ENCODE measurements at regions not wholly inside any gene's neighbourhood (a gene's known extent, or its start where the extent isn't known, plus 50 kb on each side); places are given as distances from the start of the nearest gene placed in this dataset.

DNA sequence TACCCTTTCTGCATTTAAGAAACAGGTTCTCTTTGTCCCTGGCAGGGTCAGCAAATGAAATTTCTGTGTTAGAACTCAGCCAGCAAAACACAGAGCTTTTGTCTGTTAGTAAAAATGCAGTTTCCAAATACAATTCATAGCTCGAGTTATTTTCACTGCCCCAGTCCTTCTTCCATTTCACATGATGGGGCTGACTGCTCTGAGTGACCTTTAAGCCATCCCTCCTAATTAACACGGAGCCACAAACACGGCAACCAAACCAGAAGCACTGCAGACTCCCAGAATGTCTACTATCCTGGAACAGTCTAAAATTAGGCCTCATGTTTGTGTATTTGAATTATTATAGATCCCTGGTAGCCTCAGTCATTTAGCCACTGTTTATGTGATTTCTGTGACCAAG lies 99.1 kb upstream of the RGS4 start:
- DNase-seq: no peak

DNA sequence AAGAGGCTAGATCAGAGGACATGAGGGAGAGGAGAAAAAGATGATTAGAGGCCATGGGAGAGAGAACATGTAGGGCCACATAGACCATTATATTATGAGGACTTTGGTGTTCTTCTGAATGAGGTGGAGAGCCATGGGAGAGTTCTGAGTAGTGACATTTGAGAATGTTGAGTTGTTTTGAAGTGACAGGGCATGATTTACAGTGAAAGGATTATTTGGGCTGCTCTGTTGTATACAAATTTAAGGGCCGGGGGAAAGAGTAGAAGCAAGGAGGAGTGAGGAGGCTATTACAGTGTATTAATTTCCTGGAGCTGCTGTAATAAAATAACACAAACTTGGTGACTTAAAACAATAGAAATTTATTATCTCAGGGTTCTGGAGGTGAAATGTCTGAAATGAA lies 102.5 kb upstream of the RGS4 start:
- DNase-seq: no peak

DNA sequence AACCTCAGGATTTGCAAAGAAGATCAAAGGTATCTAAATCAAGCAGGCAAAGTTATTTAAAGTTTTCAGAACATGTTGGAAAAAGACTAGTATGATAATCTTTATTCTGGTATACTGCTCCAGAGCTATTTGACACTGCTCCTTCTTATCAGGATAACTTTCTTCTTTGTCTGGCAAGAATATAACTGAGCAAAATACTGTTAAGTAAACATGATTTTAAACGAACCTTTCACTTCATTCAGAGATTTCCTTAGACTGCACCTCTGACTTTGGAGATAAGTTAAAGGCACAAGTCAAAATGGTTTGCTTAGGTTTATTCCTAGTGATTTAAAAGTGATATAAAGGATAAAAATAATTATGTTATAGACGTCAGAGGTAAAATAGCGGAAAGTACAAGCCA lies 103.9 kb upstream of the CCDC190 start:
- DNase-seq: no peak

DNA sequence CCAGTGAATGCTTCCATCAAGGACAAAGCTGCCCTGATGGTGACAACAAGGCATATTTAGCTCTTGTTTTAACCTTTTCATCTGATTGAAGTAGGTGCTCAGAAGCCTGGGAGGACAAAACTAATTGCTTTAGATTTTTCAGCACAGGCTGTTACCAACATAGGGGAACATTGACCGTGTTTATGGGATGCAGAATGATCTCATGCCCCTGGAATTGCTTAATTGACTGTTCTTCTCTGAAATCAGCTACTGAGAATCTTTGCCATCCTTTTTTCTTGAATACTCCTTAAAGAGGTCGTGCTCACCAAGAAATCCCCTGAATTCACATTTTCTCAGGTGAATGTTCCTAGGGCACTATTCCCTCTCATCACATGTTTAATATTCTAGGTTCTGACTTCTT lies 95.9 kb upstream of the CCDC190 start:
- no peak for DNase-seq

DNA sequence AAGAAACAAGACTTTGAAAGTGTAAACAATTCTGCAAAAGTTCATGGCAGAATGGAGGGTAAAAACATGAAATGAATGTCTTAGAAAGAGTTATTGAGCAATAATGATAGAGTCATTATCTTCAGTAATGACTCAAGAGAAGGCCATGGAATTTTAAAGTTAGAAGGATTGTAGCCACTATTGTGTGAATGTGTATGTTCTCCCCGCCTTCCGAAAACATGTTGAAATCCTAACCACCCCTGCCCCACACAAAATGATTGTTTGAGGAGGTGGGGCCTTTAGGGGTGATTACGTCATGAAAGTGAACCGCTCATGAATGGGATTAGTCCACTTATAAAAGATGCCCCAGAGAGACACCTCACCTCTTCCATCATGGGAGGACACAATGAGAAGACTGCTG lies 93.8 kb upstream of the CCDC190 start:
- DNase-seq: no peak

DNA sequence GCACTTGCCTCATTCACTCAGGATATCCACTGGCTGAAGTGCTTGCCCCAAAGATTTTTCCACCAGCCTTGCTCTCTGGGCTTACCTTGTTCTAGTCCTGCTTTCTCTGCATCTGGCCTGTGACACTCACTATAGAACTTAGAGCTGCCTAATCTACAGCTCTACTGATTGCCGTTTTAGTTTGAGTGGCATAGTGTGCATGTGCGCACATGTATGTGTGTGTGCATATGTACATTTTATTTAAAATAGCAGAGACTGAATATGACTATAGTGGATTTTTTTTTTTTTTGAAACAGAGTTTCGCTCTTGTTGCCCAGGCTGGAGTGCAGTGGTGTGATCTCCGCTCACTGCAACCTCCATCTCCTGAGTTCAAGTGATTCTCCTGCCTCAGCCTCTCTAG lies 92.0 kb upstream of the CCDC190 start:
- no peak for DNase-seq

DNA sequence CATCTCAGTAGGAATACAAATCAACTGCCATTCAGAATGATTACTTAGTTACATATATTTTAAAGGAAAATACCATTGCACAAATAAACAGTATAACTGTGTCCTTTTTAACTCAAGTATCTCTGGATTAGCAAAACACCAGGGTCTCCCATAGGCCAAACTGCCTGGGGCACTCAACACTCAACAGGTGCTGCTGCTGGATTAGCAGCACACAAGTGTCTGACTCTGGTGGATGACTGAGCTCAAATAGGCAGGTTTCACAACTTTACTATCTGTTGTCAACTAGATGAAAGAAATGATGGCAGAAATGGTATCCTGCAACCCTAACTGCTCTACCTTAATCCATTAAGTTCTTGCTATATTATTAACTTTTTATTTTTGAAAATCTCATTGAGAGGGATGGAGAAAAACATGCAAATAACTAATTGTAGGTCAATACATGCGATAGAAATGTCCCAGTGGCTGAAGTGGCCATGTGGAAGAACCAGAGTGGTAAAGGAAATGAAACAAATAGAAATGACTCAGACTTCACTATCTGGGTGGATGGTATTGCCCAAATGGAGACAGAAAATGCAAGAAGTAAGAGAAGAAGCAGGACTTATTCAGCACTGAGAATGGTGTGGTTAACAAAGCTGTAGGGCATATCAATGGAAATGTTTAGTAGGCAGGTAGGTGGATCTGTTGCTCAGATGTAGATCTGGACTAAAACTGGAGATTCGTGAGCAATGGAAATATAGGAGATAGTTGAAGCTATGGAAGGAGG lies 90.8 kb upstream of the CCDC190 start:
- no peak for DNase-seq

DNA sequence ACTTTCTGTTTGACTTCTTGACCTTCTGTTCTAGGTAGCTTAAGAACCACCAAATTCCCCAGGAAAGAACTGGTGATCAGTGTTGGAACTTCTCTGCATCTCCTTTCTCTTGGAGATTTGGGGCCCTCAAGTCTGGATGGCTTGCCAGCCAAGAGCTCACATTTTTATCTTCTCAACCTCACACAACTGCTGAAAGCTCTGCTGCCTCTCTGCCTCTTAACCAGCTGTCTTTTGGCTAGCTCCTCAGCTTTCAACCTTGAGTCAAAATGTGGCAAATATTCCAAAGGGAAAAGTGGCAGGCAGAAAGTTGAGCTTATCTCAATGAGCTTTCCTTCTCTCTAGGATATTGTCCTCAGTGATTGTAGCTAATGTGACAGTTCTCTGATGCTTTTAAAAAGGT lies 89.2 kb upstream of the CCDC190 start:
- no peak for DNase-seq

DNA sequence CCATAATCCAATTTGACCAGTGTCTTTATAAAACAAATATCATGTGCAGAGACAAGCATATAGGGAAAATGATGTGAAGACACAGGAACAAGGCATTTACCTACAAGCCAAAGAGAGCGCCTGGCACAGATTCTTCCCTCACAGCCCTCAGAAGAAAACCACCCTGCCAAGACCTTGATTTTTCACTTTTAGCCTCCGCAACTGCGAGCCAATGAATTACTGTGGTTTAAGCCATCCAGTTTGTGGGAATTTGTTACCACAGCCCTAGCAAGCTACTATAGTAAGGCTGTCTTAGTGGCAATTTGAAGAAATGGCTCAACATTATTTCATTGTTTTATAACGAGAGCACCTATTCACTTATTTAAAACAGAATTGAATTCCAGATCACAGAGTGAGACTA lies 85.7 kb upstream of the CCDC190 start:
- DNase-seq: no peak

DNA sequence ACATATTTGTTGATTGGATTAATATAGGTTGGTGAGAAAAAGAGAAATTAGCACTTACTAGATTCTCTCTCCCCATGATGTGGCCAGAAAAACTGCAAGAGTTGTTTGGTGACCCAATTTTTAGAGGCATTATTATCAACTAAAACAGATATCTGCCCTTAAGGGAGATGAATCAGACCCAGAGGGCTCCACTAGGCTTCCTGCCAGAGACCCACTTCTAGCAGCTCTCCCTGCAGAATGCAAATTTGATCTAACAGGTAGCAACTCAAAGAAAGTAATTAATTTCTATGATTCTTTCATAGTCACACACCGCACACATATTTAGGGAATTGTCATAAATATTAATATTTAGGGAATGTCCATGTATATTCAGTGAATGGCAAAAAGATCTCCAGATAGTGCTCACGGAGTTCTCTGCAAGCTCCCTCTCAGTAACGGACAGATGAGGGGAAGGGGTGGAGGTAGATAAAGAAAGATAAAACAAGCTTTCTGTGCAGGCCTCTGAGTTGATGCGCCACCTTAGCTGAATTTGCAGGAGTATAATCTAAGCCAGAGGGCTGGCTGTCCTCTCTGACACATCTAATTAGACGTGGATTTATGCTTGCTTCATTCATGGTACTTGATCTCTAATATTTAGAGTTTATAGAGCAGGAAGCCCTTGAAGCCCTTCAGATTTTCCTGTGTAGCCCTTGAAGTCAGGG lies 84.1 kb upstream of the CCDC190 start:
- no peak for DNase-seq

DNA sequence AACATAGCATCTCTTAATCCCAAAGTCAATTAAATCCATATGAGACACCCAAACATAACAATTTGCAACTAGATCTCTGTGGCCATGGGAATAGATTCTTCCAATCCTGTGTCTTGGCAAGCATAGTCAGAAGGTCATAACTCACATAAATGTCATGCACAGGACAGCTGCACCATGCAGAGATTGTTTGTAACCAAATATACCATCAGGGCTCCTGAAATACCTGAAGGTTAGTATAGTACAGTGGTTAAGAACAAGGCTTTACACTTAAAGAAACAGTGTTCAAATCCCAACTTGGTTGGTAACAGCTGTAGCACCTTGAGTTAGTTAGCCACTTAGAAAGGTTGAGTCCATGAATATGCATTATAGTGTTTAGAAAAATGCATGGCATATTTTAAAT lies 82.6 kb upstream of the CCDC190 start:
- no peak for DNase-seq

DNA sequence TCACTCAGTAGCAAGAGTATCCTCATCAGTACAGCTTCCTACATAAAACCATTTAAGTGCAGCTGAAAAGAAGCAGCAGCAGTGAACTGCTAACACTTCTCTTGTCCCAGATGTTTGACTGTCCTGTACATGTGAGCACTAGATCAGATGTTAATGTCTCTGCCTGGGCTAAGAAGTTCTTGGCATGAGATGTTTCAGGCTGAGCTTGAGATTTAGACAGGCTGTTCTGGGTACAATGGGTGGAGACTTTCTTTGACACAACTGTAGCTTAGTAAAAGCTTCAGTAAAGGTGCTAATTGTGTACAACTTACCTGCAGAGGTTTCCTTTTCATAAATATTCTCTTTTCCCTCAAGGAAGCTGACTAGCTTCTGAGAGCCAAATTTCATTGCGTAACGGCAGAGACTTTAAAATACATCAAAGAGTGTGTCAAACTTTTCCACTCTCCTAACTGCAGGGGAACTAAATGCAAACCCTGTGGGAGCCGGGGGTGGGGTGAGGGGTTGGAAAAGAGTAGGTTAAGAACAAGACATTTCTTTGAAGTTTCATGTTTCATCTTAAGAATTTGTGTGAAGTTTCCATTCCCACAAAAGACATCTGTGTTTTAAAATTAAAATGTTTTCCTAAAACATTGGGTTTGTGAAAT lies 82.1 kb upstream of the CCDC190 start:
- peak in 10 of 56 donors; percentile 0 to 27 (median 7) for DNase-seq

DNA sequence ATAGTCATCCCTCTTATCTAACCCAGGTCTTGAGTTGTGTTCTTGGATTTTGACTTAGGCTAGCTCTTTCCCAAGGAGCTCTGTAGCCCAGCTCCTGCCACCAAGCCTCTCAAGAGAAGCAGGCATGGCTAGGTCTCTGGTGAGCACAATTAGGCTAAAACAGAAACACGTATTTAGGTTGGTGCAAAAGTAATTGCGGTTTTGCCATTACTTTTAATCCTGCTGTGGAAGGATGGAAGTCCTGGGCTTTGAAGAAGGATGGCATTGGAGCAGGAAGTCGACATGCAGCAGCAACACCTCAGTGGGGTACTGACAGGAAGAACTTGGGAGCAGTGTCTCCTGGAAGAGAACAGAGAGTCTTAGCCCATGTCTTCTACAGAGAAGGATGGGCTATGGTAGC lies 80.0 kb upstream of the CCDC190 start:
- DNase-seq: no peak

DNA sequence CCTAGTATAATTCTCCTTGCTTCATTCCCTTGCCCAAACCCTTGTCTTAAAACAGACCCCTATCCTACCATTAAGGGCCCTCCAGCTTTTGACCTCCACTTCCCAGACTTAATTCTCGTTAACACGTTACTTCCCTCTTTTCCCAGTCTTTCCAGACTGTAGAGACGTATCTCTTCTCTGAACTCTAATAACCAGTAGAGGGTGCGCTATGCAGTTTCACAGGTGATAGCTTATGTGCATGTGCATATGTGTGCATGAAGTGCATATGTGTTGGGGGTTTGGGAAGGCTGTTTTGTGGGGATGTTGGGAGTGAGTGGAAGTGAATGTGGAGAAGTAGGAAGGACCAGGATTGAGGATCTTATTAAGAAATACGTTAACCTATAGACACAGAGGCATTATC lies 78.1 kb upstream of the CCDC190 start:
- no peak for DNase-seq

DNA sequence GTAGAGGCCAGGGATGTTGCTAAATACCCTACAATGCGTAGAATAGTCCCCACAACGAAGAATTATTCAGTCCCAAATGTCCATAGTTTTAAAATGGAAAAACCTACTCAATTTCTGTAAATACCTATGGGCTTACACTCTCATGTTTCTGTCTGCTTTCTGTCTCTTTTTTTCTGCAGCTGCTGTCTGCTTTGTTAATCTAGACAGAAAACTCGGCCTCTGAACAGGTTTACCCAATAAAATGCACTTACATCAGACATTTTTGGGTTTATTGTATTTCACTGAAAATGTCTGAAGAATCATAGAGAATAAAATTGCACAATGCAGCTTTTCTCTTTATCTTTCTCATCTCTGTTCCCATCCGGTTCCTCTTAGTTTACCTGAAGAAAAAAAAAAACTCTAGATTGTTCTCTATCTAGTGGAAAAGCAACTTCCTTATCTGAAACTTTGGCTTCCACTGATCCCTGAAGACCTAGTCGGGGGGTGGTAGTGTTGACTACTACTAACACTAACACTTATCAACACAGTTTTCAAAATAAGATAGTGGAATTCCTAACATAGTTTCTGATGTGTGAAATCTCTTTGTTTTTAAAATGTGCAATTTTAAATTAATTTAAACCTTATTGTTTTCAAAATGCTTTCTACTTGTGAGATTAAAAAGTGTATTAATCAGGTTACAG lies 76.9 kb upstream of the CCDC190 start:
- no peak for DNase-seq

DNA sequence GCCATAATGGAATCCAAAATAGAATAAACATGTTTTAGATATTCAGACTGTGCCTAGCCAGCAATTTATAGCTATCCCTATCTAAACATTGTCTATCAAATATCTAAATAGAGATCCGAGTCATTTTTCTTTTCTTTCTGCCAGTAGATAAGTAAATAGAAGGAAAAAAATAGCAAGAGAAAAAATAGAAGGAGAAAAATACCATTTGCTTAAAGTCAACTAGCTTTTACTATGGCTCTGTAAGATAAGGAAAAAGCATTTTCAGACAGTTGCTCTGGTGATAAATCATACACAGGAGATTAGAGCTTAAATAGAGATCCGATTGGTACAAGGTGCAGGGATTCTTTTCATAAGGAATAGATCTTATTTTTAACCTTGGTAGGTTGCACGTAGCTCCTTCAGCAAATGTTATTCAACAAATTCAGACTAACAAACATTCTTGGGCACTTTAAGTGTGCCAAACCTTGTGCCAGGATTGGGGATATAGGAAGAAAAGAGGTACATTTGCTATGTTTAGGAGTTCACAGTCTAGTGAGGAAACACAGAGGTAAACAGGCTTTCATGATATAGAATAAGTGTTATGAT lies 70.1 kb upstream of the CCDC190 start:
- DNase-seq: no peak

DNA sequence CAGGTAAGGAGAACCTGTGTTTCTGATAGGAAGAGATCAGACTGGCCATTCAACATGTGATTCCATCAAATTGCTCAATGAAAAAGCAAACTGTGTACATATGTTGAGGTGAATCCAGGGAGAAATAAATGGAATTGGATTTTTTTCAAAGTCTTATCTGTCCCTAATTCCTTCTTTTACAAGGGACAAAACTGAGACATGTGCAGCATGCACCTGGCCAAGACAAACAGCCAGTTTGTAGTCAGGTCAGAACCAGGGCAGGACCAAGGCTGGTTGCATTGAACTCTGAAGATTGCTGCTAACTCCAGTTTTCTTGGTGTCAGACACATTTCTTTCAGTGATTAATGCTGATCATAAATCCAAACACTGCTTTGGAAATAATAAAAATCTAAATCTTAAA lies 69.6 kb upstream of the CCDC190 start:
- DNase-seq: no peak

DNA sequence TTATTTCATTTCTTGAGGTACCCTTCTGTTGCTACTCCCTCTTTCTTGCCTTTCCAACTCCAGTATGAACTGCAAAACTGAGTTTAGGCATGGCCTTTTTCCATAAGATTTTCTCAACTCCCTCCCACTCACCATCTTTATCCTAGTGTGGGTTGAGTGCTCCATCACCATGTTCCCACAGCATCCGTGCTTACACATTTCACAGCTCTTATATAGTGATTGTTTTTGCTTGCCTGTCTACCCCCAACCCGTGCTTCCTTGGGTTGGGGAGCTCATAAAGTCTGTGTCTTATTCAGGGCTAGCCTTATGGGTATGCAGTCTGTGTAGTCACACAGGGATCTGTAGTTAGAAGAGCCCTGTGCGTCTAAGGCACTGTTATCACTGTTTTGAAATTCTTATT lies 68.2 kb upstream of the CCDC190 start:
- no peak for DNase-seq

DNA sequence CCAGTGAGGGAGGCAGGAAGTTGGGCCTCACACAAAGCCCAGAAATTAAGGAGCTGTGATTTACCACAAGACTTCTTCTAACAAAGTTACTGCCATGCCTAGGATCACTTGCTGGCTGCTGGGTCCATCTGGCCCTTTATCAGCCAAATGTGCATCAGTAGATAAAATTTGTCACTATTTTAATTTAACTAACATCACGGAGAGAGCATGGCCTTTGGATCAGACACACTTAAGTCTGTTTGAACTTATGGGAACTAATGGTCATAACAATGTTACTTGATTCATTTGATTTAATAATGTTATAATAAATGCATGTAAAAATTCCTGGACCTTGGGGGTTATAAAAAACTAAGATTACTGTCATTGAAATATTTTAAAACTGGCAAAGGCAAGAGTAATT lies 67.2 kb upstream of the CCDC190 start:
- DNase-seq: no peak

DNA sequence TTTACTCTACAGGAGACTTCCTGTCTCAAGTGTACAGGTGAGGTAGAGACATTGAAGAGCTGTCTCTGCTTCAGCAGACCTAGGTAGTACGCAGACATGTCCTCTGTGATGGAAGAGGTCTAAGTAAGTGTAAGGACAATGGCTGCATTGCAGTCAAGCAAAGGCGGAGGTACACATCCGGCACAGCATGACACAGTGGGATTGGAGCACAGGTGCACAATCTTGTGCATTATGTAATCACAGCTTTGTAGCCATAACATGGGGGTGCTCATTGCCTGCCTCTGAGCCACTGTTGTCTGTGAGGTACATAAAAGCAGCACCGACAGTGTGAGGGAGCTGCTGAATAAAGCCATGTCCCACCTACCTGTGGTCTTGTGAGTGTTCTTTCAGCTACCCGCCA lies 66.4 kb upstream of the CCDC190 start:
- DNase-seq: no peak

DNA sequence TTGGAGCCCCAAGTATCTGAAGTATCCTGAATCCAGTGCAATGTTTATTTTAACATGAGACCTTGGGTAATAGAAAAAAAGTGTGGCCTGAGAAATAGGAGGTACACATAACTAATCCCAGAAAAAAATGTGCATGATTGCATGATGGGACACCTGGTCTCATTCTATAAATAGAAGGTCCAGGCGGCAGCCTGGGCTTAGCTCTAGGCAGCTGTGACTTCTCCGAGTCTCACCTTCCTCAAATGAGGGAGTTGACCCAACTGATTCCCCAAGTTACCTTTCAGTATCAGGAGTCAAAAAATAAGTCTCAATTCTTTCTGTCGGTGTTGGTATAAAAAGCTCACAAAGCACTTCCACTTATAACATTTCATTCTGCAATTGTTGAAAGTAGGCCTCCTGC lies 65.9 kb upstream of the CCDC190 start:
- DNase-seq: no peak

DNA sequence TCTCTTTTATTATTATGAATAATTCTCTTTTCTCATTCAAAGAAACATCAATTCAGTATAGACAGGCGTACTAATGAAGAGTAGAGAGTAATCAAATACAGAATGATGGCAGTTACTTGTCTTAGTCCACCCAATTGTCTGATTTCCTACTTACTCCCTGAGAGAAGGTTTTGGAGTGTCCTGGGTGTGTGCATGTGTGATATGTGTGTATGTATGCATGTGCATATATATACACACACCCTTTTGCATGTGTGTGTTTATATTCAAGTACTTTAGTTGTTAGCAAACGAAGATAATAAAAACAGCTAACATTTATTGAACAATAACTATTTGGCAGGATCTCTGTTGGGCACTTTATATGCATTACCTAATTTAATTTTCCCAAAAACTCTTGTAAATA lies 63.2 kb upstream of the CCDC190 start:
- DNase-seq: no peak

Measured in nucleus accumbens (tissue), 56 donors.